MG63 (cell line): ENCODE measurements at regions not wholly inside any gene's neighbourhood (a gene's known extent, or its start where the extent isn't known, plus 50 kb on each side); places are given as distances from the start of the nearest gene placed in this dataset.

Experiments used
- DNase-seq: peaks from one replicate; pipeline ENCODE4 v3.0.0-alpha.2; 2020
- H3K27me3 ChIP-seq: fragments of 250-450 bp; sonication (Bioruptor Pico); 2 replicates; pipeline ENCODE4 v1.5.1; 2020; ENCODE audit warnings: mild to moderate bottlenecking, moderate library complexity
- H3K36me3 ChIP-seq: fragments of 250-450 bp; sonication (Bioruptor Pico); 2 replicates; pipeline ENCODE4 v1.5.1; 2020; ENCODE audit warnings: mild to moderate bottlenecking, moderate library complexity
- H3K4me3 ChIP-seq: fragments of 250-450 bp; sonication (Bioruptor Pico); 2 replicates; pipeline ENCODE4 v1.5.1; 2020; ENCODE audit warnings: mild to moderate bottlenecking, moderate library complexity
- H3K9me3 ChIP-seq: fragments of 250-450 bp; sonication (Bioruptor Pico); 2 replicates; pipeline ENCODE4 v1.5.1; 2020; ENCODE audit warnings: mild to moderate bottlenecking, moderate library complexity

DNA sequence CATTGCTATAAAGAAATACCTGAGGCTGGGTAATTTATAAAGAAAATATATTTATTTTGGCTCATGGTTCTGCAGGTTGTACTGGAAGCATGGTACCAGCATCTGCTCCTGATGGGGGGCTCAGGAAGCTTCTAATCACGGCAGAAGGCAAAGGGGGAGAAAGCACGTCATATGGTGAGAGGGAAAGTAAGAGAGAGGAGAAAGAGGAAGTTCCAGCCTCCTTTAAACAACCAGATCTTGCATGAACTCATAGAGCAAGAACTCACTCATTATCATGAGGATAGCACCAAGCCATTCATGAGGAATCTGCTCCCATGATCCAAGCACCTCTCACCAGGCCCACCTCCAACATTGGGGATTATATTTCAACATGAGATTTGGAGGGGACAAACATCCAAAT is 125.0 kb upstream of the GRPR start:
- H3K9me3 ChIP-seq: no peaks in the 10 kb centered on the region

DNA sequence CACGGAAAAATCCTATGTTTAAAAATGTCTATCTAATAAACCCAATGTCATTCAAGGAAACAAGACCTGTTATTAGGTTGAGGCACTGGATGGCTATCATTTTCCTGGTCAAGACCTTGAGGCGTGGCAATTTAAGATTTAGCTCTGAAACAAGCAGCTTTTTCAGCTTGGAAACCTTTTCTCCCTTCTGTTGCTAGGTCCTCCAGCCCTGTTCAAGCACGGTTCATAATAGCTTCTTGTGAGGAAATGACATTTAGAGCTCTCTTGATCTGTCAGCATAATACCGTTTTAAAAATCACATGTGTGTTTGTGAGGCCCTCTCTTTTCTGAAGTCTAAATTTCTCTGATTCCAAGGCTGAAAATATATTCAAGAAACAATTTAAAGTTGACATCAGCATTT is 133.6 kb upstream of the GRPR start:
- Histone ChIP-seq H3K36me3 (no peaks in the 10 kb centered on the region), H3K4me3 (peak overlapping the region; percentile 16; the same call in 1 of the 2 replicates), H3K27me3 (no peaks in the 10 kb centered on the region), H3K9me3 (no peaks in the 10 kb centered on the region)
- no peak for DNase-seq

More for the DNA sequence above, 125.0 kb upstream of the GRPR start:
- no peak for DNase-seq
- no peaks in the 10 kb centered on the region for H3K27me3 ChIP-seq
- no peaks in the 10 kb centered on the region for H3K36me3 ChIP-seq
- no peak overlapping the region for H3K4me3 ChIP-seq

DNA sequence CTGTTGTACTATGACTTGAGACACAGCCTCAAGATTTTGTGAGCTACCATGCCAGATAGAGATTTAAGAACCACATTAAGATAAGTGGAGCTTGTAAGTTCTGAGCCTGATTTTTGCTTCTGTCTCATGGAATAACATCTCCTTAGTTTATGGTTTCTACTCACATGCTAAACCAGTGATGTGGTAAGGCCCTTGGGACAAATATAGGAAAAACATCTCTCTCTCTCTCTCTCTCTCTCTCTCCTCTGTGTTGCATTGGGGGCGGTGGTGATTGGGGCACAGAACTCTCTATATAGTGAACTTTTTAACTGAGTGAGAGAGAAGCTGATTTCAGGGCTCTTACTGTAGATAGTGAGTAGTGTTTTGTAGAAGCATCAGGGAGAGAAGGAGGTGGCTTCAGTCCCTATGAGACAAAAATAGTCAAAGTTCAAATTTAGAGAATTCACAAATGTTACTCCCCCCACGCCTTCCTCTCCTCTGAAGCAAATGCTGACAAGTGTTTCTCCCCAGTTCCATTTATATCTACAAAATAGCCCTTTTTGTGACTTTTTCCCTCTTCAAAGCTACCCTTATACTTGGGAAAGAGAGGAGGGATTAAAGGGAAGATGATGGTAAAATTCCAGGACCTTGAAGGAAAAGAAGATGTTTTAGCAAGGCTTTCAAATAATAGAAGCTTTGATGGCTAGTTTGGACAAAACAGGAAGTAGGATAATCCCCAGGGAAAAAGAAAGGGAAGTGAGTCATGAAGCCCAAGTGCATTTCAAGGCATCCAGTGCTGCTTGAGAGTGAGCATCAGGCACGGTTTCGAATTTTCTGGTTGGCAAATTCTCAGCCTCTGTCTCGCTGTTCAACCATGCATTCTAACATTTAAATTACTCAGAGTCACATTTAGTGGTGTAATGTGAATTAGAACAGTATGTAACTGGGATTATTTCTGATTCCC is 134.3 kb upstream of the AP1S2 start:
- H3K4me3 ChIP-seq: peak overlapping the region; percentile 16; the same call in 1 of the 2 replicates
- H3K36me3 ChIP-seq: no peaks in the 10 kb centered on the region
- no peaks in the 10 kb centered on the region for H3K9me3 ChIP-seq
- no peaks in the 10 kb centered on the region for H3K27me3 ChIP-seq
- peak; percentile 62 for DNase-seq

DNA sequence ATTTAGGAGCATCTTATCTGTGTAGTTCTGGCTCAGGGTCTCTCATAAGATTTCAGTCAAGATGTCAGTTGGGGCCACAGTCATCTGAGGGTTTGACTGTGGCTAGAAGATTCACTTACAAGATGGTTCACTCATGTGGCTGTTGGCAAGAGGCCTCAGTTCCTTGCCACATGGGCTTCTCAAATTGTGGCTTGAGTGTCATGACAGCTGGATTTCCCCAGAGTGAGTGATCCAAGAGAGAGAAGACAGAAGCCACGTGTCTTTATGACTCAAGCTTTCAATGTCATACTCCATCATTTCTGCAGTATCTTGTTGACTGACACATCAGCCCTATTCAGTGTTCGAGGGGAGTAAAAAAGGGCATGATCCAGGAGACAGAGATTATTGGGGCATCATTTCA is 131.3 kb upstream of the AP1S2 start:
- Histone ChIP-seq H3K9me3 (no peaks in the 10 kb centered on the region), H3K27me3 (no peaks in the 10 kb centered on the region), H3K4me3 (no peak overlapping the region), H3K36me3 (no peaks in the 10 kb centered on the region)
- DNase-seq: no peak

DNA sequence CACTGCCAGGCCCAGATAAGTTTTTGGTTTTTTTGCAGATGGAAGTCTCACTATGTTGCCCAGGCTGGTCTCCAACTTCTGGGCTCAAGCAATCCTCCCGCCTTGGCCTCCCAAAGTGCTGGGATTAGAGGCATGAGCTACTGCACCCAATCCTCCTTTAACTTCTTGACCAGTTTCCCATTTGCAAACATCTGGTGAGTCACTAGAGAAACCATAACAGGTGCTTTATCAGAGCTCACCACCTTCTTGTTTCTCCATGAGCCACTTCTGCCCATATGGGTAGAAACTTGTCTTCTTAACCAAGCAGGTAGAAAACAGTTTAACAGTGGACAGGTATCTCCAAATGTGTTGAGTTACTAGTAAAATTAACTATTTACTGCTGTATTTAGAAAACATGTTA is 128.4 kb upstream of the AP1S2 start:
- Histone ChIP-seq H3K27me3 (no peaks in the 10 kb centered on the region), H3K9me3 (no peaks in the 10 kb centered on the region), H3K4me3 (no peak overlapping the region), H3K36me3 (no peaks in the 10 kb centered on the region)
- no peak for DNase-seq

DNA sequence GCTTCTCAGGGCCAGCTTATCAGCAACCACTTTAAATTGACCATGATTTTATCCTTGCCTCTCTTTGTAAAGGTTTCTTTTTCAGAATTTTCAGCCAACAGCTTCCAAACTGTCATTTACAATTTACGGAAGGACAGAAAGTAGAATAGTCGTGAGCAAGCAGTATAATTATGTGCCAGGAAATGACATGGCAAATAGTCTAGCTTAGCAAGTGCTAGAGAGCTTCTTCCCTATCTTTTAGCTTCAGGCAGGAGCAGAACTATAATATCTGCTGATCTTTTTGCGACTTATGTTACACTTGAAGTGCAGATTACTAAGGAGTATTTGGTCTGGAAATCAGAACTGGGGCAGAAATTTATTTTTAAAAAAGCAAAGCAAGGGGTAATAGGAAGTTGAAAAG is 123.0 kb upstream of the AP1S2 start:
- Histone ChIP-seq H3K27me3 (no peaks in the 10 kb centered on the region), H3K36me3 (no peaks in the 10 kb centered on the region), H3K4me3 (no peak overlapping the region), H3K9me3 (no peaks in the 10 kb centered on the region)
- DNase-seq: no peak

DNA sequence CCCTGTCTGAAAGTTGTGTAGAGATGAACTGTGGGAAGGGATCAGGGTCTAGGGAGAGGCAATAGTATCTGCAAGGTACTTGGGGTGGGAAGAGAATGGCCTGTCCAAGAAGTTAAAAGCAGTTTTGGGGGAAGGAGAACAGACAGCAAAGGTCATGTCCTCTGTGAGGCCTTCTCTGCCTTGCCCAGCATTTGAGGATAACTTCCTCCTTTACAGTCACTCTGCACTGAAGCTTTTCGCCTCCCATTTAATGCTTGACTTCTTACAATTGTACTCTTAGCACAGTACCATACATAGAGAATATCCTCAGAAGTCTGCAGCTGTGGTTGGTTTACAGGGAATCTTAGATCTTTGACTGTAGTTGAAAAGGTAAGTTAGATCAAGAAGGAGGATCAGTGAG is 121.8 kb upstream of the AP1S2 start:
- H3K36me3 ChIP-seq: no peaks in the 10 kb centered on the region
- no peaks in the 10 kb centered on the region for H3K27me3 ChIP-seq
- H3K9me3 ChIP-seq: no peaks in the 10 kb centered on the region
- DNase-seq: no peak
- H3K4me3 ChIP-seq: no peak overlapping the region

DNA sequence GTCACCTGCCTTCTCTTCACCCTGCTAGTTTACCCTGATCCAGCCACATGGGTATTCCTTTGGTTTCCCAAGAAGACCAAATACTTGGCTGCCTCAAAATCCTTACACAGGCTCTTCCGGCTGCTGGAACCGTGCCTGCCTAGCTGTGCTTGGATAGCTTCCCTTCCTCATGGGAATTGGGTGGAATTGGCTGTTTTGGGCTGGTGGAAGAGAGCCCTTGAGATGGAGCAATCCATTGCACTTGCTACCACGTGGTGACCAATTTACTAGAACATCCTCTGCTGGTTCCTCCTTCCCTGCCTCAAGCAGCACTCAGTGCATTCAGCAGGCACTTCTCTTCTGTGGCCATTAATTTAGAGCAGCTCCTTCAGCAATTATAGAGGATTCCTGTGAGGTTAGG is 119.3 kb upstream of the AP1S2 start:
- H3K27me3 ChIP-seq: no peaks in the 10 kb centered on the region
- DNase-seq: no peak
- no peaks in the 10 kb centered on the region for H3K9me3 ChIP-seq
- no peaks in the 10 kb centered on the region for H3K36me3 ChIP-seq
- H3K4me3 ChIP-seq: no peak overlapping the region

DNA sequence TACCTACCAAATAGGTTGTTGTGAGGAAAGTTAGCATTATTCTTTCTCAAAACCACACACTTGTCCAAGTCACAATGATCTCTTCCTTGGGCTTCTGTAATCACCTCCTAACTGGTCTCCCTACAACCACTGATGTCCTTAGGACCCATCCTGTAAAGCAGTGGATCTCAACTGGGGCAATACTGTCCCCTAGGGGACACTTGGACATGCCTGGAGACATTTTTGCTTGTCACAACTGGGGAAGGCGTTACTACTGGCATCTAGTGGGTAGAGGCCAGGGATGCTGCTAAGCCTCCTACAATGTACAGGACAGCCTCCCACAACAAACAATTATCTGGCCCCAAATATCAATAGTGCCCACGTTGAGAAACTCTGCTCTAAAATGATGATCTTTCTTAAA is 118.7 kb upstream of the AP1S2 start:
- no peaks in the 10 kb centered on the region for H3K36me3 ChIP-seq
- peak; percentile 2 for DNase-seq
- H3K27me3 ChIP-seq: no peaks in the 10 kb centered on the region
- H3K9me3 ChIP-seq: no peaks in the 10 kb centered on the region
- H3K4me3 ChIP-seq: no peak overlapping the region

DNA sequence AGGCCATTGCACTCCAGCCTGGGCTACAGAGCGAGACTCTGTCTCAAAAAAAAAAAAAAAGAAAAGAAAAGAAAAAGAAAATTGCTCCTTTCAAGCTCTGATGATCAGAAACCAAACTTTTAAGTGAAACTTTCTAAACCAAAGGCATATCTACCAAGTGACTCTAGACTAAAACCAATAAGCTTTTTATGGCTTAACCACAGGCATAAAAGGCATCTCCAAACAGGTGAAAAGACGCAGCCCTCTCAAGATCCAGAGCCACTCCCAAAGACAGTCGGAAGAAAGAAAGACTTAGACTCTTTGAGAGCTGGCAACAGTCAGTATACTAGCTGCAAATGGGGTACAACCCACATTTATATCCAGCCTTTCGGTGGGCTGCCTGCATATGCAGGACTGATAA is 117.1 kb upstream of the AP1S2 start:
- no peaks in the 10 kb centered on the region for H3K27me3 ChIP-seq
- H3K9me3 ChIP-seq: no peaks in the 10 kb centered on the region
- no peak overlapping the region for H3K4me3 ChIP-seq
- DNase-seq: no peak
- H3K36me3 ChIP-seq: no peaks in the 10 kb centered on the region

DNA sequence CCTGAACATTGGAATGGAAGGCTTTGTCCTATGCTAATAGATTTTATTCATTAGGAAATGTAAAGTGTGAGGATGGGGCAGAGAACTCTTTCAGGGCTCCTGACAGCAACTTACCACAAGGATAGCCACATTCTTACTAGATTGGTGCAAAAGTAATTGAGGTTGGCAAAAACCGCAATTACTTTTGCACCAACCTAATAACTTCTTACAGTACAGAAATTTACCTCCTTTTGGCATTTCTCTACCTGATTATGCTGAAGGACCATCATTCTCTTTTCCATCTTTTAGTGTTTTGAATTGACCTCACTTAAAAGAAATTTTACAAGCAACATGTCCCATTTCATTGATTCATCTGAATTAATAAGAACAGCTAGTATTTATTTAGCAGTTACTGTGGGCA is 109.2 kb upstream of the AP1S2 start:
- Histone ChIP-seq H3K27me3 (no peaks in the 10 kb centered on the region), H3K9me3 (no peaks in the 10 kb centered on the region), H3K4me3 (no peak overlapping the region), H3K36me3 (no peaks in the 10 kb centered on the region)
- DNase-seq: no peak

DNA sequence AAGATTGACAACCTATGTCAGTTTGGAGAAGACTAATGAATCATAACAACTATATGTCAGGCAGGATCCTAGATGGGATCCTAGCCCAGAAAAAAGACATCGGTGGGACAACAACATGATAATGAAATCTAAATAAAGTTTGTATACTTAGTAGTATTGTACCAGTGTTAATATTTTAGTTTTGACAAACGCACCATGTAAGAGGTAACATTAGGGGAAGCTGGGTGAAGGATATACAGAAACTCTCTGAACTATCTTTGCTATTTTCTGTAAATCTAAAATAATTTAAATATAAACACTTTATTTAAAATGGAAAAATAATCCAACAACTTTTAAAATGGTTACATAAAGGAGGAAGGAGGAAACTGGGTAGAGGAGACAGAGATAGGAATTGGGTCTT is 105.6 kb upstream of the AP1S2 start:
- Histone ChIP-seq H3K36me3 (no peaks in the 10 kb centered on the region), H3K9me3 (no peaks in the 10 kb centered on the region), H3K4me3 (no peak overlapping the region), H3K27me3 (no peaks in the 10 kb centered on the region)
- DNase-seq: no peak

DNA sequence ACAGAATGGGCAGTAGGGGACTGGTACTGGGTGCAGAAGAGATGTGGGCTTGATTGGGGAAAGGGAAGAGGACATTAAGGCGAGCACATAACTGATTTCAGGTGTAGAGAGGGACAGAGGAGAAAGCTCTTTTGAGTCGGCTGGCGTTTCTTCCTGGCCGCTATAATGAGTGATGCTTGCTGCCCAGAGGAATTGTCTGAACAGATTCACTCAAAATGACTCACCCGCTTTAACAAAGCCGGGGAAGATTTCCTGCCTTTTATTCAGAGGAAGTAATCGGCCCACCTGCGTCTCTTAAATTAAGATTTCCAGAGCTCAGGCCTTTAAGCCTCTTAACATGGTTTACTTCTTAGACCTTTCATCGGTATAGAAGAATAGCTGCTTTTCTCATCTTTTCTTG is 102.1 kb upstream of the AP1S2 start:
- Histone ChIP-seq H3K4me3 (no peak overlapping the region), H3K9me3 (no peaks in the 10 kb centered on the region), H3K27me3 (no peaks in the 10 kb centered on the region), H3K36me3 (no peaks in the 10 kb centered on the region)
- DNase-seq: no peak

DNA sequence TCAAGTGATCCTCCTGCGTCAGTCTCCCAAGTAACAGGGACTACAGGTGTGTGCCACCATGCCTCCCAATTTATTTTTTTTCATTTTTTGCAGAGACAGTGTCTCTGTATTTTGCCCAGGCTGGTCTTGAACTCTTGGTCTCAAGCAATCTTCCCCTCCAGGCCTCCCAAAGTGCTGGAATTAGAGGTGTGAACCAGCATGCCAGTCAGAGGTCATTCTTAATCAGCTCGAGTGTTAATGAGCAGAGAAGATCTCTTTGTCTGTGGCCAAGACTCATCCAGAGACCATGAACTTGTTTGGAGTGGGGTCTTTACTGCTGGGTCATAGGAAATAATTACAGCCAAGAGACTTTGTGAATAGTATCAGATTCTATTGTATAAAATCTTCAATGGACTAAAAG is 99.2 kb upstream of the AP1S2 start:
- no peak for DNase-seq
- no peaks in the 10 kb centered on the region for H3K36me3 ChIP-seq
- no peaks in the 10 kb centered on the region for H3K9me3 ChIP-seq
- no peaks in the 10 kb centered on the region for H3K27me3 ChIP-seq
- H3K4me3 ChIP-seq: no peak overlapping the region

DNA sequence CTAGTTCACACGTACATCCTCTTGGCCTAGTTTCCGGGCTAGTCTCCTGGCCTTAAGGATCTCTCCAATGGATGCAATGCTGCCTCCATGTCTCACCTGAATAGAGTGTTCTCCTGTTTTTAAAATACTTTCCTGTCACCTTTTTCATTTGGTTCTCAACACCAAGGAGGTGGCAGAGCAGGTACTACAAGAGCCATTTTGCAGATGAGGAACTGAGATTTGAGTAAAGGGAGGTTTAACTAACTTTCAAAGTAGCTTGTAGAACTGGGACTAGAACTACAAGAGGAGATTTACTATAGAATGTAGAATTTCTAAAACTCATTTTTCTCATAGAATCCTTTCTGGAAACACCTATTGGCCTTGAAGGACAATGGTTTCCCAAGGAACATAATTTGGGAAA is 97.6 kb upstream of the AP1S2 start:
- H3K36me3 ChIP-seq: no peaks in the 10 kb centered on the region
- H3K4me3 ChIP-seq: no peak overlapping the region
- DNase-seq: no peak
- no peaks in the 10 kb centered on the region for H3K27me3 ChIP-seq
- H3K9me3 ChIP-seq: no peaks in the 10 kb centered on the region

DNA sequence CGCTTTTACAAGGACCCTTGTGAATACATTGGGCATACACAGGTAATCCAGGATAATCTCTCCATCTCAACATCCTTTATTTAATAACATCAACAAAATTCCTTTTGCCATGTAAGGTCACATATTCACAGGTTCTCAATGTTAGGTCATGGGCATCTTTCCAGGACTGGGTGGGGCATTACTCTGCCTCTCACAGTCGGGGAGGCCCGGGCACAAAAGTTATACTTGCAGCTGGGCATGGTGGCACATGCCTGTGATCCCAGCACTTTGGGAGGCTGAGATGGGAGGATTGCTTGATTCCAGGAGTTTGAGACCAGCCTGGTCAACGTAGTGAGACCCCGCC is 93.7 kb upstream of the AP1S2 start:
- no peaks in the 10 kb centered on the region for H3K27me3 ChIP-seq
- no peaks in the 10 kb centered on the region for H3K9me3 ChIP-seq
- peak; percentile 2 for DNase-seq
- no peak overlapping the region for H3K4me3 ChIP-seq
- no peaks in the 10 kb centered on the region for H3K36me3 ChIP-seq

DNA sequence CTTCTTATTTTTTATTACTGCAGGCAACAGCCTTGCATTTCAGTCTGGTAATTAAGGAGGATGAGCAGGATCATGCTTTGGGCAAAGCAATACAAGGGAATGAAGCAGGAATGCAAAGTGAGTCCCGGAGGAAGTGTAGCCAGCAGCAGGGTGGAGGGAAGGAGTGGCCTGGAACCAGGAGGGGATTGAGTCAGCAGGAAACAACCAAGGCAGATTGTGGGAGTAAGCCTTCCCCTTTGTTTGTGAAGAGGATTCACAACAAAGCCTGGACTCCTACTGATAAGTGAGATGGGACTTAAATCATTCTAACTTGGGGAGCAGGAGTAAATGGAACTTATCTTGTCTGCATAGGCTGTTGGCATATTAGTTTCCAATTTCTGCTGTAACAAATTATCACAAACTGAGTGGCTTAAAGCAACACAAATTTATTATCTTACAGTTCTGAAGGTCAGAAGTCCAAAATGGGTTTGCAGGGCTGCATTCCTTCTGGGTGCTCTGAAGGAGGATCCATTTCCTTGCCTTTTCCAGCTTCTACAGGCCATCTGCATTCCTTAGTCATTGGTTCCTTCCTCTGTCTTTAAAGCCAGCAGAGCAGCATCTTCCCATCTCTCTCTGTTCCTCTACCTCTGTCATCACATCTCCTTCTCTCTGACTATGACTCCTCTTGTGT is 93.2 kb upstream of the AP1S2 start:
- Histone ChIP-seq H3K4me3 (no peak overlapping the region), H3K27me3 (no peaks in the 10 kb centered on the region), H3K9me3 (no peaks in the 10 kb centered on the region), H3K36me3 (no peaks in the 10 kb centered on the region)
- peak; percentile 69 for DNase-seq
